GM21447 (cell line): ENCODE measurements at regions not wholly inside any gene's neighbourhood (a gene's known extent, or its start where the extent isn't known, plus 50 kb on each side); places are given as distances from the start of the nearest gene placed in this dataset.

Source experiments
- ATAC-seq: cut with Tn5 transposase; IDR thresholded peaks from one replicate; pipeline ENCODE4 v1.9.1; 2021; ENCODE audit not compliant: unreplicated experiment

GRCh38 chr2:12597610-12598009 lies 119.1 kb upstream of the TRIB2 start:
- ATAC-seq: no peak

GRCh38 chr2:12602661-12603060 lies 114.1 kb upstream of the TRIB2 start:
- ATAC-seq: no peak

GRCh38 chr2:12603781-12604295 lies 112.9 kb upstream of the TRIB2 start:
- no peak for ATAC-seq

- no peak for ATAC-seq
These were observed 112.4 kb upstream of the TRIB2 start for GRCh38 chr2:12604341-12604740.

GRCh38 chr2:12605366-12605765 lies 111.4 kb upstream of the TRIB2 start:
- no peak for ATAC-seq

GRCh38 chr2:12605936-12606335 lies 110.8 kb upstream of the TRIB2 start:
- no peak for ATAC-seq

GRCh38 chr2:12606472-12607000 lies 110.2 kb upstream of the TRIB2 start:
- no peak for ATAC-seq

GRCh38 chr2:12607971-12608370 lies 108.8 kb upstream of the TRIB2 start:
- no peak for ATAC-seq

- ATAC-seq: no peak
These were observed 106.4 kb upstream of the TRIB2 start for GRCh38 chr2:12610314-12610713.

GRCh38 chr2:12612168-12612567 lies 104.6 kb upstream of the TRIB2 start:
- no peak for ATAC-seq

- no peak for ATAC-seq
These were observed 104.1 kb upstream of the TRIB2 start for GRCh38 chr2:12612671-12613070.

GRCh38 chr2:12613137-12613835 lies 103.5 kb upstream of the TRIB2 start:
- no peak for ATAC-seq

- no peak for ATAC-seq
These were observed 101.2 kb upstream of the TRIB2 start for GRCh38 chr2:12615509-12615908.

- ATAC-seq: no peak
These were observed 100.1 kb upstream of the TRIB2 start for GRCh38 chr2:12616456-12617156.

GRCh38 chr2:12617366-12617765 lies 99.4 kb upstream of the TRIB2 start:
- ATAC-seq: no peak

- ATAC-seq: no peak
These were observed 98.9 kb upstream of the TRIB2 start for GRCh38 chr2:12617853-12618252.

GRCh38 chr2:12618576-12618975 lies 98.2 kb upstream of the TRIB2 start:
- no peak for ATAC-seq

GRCh38 chr2:12619975-12620374 lies 96.8 kb upstream of the TRIB2 start:
- no peak for ATAC-seq

- no peak for ATAC-seq
These were observed 96.0 kb upstream of the TRIB2 start for GRCh38 chr2:12620759-12621158.

- ATAC-seq: no peak
These were observed 93.7 kb upstream of the TRIB2 start for GRCh38 chr2:12623051-12623450.

- ATAC-seq: no peak
These were observed 92.4 kb upstream of the TRIB2 start for GRCh38 chr2:12624384-12624783.

- no peak for ATAC-seq
These were observed 91.7 kb upstream of the TRIB2 start for GRCh38 chr2:12624905-12625598.
